ENCODE measurements at regions not wholly inside any gene's neighbourhood (a gene's known extent, or its start where the extent isn't known, plus 50 kb on each side); places are given as distances from the start of the nearest gene placed in this dataset.

- Mint-ChIP-seq H3K4me3 (ENCODE audit: unreplicated experiment) (no peak overlapping the region), H3K36me3 (ENCODE audit: low read depth, unreplicated experiment) (no peaks in the 10 kb centered on the region), H3K27me3 (ENCODE audit: unreplicated experiment) (no peaks in the 10 kb centered on the region), H3K27ac (ENCODE audit: unreplicated experiment) (no peak overlapping the region), H3K4me1 (ENCODE audit: unreplicated experiment) (no peaks in the 10 kb centered on the region), H3K9me3 (ENCODE audit: unreplicated experiment) (no peaks in the 10 kb centered on the region)
- DNase-seq (ENCODE audit: low spot score), result no peak
- no peak for TF ChIP-seq CTCF (IDR thresholded peaks at IDR 0.05; ENCODE audit: unreplicated experiment)
These were observed 60.9 kb upstream of the DSEL start for GRCh38 chr18:67577386-67577785.

- no peak for TF ChIP-seq CTCF (IDR thresholded peaks at IDR 0.05; ENCODE audit: unreplicated experiment)
- no peaks in the 10 kb centered on the region for H3K27me3 Mint-ChIP-seq (ENCODE audit: unreplicated experiment)
- no peak overlapping the region for H3K27ac Mint-ChIP-seq (ENCODE audit: unreplicated experiment)
- no peak overlapping the region for H3K4me3 Mint-ChIP-seq (ENCODE audit: unreplicated experiment)
- no peaks in the 10 kb centered on the region for H3K4me1 Mint-ChIP-seq (ENCODE audit: unreplicated experiment)
- H3K9me3 Mint-ChIP-seq (ENCODE audit: unreplicated experiment), result no peaks in the 10 kb centered on the region
- no peak for DNase-seq (ENCODE audit: low spot score)
- H3K36me3 Mint-ChIP-seq (ENCODE audit: low read depth, unreplicated experiment), result no peaks in the 10 kb centered on the region
These were observed 58.2 kb upstream of the DSEL start for GRCh38 chr18:67574749-67575148.

- H3K27me3 Mint-ChIP-seq (ENCODE audit: unreplicated experiment), result peaks cover 1% of the 10 kb centered on the region
- H3K4me1 Mint-ChIP-seq (ENCODE audit: unreplicated experiment), result no peaks in the 10 kb centered on the region
- TF ChIP-seq CTCF (IDR thresholded peaks at IDR 0.05; ENCODE audit: unreplicated experiment), result no peak
- no peak overlapping the region for H3K4me3 Mint-ChIP-seq (ENCODE audit: unreplicated experiment)
- no peaks in the 10 kb centered on the region for H3K36me3 Mint-ChIP-seq (ENCODE audit: low read depth, unreplicated experiment)
- H3K27ac Mint-ChIP-seq (ENCODE audit: unreplicated experiment), result no peak overlapping the region
- no peak for DNase-seq (ENCODE audit: low spot score)
- no peaks in the 10 kb centered on the region for H3K9me3 Mint-ChIP-seq (ENCODE audit: unreplicated experiment)
These were observed 51.6 kb upstream of the DSEL start for GRCh38 chr18:67568166-67568565.
